Ishikawa (cell line): ENCODE measurements at regions not wholly inside any gene's neighbourhood (a gene's known extent, or its start where the extent isn't known, plus 50 kb on each side); places are given as distances from the start of the nearest gene placed in this dataset.

Experiments used
- CEBPB ChIP-seq: IDR thresholded peaks from 2 replicates; pipeline ENCODE4 v1.6.1; 2012
- CREB1 ChIP-seq: IDR thresholded peaks from 2 replicates; pipeline ENCODE4 v1.6.1; 2012; ENCODE audit warnings: low read depth
- EGR1 ChIP-seq: IDR thresholded peaks from 2 replicates; pipeline ENCODE4 v1.6.1; 2012
- EP300 ChIP-seq: IDR thresholded peaks from 2 replicates; pipeline ENCODE4 v1.6.1; 2012; ENCODE audit warnings: borderline replicate concordance
- FOXM1 ChIP-seq: IDR thresholded peaks from 2 replicates; pipeline ENCODE4 v1.6.1; 2012; ENCODE audit warnings: low read depth, borderline replicate concordance
- NFIC ChIP-seq: IDR thresholded peaks from 2 replicates; pipeline ENCODE4 v1.6.1; 2012
- RAD21 ChIP-seq: IDR thresholded peaks from 2 replicates; pipeline ENCODE4 v1.6.1; 2012; ENCODE audit warnings: low read depth
- TAF1 ChIP-seq: IDR thresholded peaks from 2 replicates; pipeline ENCODE4 v1.6.1; 2012; ENCODE audit warnings: low read depth, mild to moderate bottlenecking
- TCF12 ChIP-seq: IDR thresholded peaks from 2 replicates; pipeline ENCODE4 v1.6.1; 2012; ENCODE audit warnings: low read depth
- TEAD4 ChIP-seq: IDR thresholded peaks from 2 replicates; pipeline ENCODE4 v1.6.1; 2012
- USF1 ChIP-seq: IDR thresholded peaks from 2 replicates; pipeline ENCODE4 v1.6.1; 2012
- YY1 ChIP-seq: IDR thresholded peaks from 2 replicates; pipeline ENCODE4 v1.6.1; 2012; ENCODE audit warnings: low read depth
- ZBTB7A ChIP-seq: IDR thresholded peaks from 2 replicates; pipeline ENCODE4 v1.6.1; 2012; ENCODE audit warnings: low read depth
- TF ChIP-seq, protein P1 (sequence below): IDR thresholded peaks from 2 replicates; pipeline ENCODE4 v1.6.1; 2012
- TF ChIP-seq, protein P2 (sequence below): IDR thresholded peaks from 2 replicates; pipeline ENCODE4 v1.6.1; 2012; ENCODE audit warnings: low read depth, mild to moderate bottlenecking

DNA sequence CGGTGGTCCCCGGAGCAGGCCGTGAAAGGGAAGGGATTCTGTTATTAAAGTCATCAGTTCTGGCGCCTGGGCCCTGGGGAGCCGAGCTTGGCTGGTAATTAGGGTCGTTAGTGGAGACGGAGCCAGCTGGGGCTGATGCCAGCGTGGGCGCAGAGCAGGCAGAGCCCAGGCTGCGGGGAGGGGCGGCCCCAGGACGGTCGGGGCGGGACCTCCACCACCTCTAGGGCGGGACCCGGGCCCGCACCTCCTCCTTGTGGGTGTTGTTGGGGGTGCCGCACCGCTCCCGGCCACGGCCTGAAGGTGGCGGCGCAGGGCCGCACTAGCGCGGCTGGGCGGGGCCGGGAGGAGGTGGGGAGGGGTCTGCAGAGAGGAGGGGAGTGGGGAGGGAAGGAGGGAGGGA is 470.6 kb downstream of the PTPRU start:
- TF ChIP-seq RAD21 (peak; percentile 45; the same call in 1 of the 2 replicates), ZBTB7A (no peak)

DNA sequence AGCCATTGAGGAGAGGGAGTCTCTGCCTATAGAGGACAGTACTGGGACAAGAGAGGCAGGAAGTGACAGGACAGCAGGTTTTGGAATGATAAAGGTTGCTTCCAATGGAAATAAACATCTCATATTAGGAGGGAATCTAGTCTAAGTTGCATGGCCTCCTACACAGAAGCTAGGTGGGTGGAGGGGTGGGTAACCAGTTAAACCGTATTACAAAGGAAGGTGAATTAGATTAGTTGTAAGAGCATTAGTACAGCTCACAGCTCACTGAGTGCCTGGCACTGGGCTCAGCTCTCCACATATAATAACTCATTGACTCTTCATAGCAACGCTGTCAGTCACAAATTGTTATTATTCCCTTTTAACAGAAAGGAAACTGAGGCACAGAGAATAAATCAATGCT is 468.1 kb downstream of the PTPRU start:
- TF ChIP-seq TEAD4 (no peak), EP300 (no peak), CREB1 (no peak), NFIC (no peak), RAD21 (no peak), USF1 (no peak), YY1 (no peak), TAF1 (no peak)

DNA sequence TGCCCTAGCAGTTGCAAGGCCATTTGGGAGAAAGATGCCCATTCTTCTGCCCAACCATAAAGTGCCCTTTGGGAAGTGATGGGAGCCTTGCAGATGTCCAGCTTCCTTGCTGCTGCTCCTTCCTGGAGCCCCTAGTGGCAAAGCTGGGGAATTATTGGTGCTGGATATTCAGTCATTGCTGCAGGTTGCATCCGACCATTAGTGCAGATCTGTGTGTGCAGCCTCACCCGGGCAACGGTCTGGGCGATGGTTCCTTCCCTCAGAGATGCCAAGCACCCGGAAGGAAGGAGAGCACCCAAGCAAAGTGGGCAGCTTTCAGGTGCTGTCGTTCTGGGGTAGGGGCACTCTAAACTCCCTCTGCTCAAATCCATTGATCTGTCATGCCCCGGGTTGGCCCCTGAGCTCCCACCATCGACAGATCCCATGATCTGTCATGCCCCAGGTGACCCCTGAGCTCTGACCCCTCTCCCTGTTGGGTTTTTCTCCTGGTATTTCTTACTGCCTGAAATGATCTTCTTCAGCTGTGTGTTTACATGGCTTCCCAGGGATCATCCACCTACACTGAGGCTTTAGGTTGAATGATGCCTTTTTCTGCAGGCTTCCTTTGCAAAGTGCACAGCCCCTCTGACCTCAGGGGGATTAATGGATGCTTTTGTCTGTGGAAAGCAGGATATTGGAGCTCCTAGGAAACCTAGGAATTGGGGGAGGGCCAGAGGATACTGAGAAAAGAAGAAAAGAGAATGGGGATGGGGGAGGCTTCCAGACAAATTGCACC is 467.5 kb downstream of the PTPRU start:
- TF ChIP-seq, protein P1, sequence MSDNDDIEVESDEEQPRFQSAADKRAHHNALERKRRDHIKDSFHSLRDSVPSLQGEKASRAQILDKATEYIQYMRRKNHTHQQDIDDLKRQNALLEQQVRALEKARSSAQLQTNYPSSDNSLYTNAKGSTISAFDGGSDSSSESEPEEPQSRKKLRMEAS = no peak
- TF ChIP-seq YY1 (no peak), NFIC (no peak), TAF1 (no peak), RAD21 (peak; percentile 48; the same call in 1 of the 2 replicates), FOXM1 (no peak)
- TF ChIP-seq, protein P2, sequence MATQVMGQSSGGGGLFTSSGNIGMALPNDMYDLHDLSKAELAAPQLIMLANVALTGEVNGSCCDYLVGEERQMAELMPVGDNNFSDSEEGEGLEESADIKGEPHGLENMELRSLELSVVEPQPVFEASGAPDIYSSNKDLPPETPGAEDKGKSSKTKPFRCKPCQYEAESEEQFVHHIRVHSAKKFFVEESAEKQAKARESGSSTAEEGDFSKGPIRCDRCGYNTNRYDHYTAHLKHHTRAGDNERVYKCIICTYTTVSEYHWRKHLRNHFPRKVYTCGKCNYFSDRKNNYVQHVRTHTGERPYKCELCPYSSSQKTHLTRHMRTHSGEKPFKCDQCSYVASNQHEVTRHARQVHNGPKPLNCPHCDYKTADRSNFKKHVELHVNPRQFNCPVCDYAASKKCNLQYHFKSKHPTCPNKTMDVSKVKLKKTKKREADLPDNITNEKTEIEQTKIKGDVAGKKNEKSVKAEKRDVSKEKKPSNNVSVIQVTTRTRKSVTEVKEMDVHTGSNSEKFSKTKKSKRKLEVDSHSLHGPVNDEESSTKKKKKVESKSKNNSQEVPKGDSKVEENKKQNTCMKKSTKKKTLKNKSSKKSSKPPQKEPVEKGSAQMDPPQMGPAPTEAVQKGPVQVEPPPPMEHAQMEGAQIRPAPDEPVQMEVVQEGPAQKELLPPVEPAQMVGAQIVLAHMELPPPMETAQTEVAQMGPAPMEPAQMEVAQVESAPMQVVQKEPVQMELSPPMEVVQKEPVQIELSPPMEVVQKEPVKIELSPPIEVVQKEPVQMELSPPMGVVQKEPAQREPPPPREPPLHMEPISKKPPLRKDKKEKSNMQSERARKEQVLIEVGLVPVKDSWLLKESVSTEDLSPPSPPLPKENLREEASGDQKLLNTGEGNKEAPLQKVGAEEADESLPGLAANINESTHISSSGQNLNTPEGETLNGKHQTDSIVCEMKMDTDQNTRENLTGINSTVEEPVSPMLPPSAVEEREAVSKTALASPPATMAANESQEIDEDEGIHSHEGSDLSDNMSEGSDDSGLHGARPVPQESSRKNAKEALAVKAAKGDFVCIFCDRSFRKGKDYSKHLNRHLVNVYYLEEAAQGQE = no peak

GRCh38 chr1:29700491-29700890 is 464.2 kb downstream of the PTPRU start:
- TF ChIP-seq CREB1 (no peak), NFIC (no peak), TCF12 (no peak), TAF1 (no peak), FOXM1 (no peak), EGR1 (no peak), YY1 (no peak), RAD21 (no peak), TEAD4 (no peak), CEBPB (no peak), USF1 (no peak), EP300 (no peak), ZBTB7A (no peak)
- TF ChIP-seq, protein P1 = no peak
- TF ChIP-seq, protein P2 = no peak

- no peak for TF ChIP-seq TEAD4
- TF ChIP-seq NFIC = no peak
- no peak for TF ChIP-seq TCF12
- TF ChIP-seq YY1 = no peak
- TF ChIP-seq USF1 = no peak
- TF ChIP-seq, protein P1 = no peak
- no peak for TF ChIP-seq RAD21
- no peak for TF ChIP-seq CEBPB
- TF ChIP-seq TAF1 = no peak
- no peak for TF ChIP-seq CREB1
- no peak for TF ChIP-seq EGR1
- TF ChIP-seq, protein P2 = no peak
- TF ChIP-seq EP300 = no peak
- TF ChIP-seq FOXM1 = no peak
- no peak for TF ChIP-seq ZBTB7A
These were observed 462.3 kb downstream of the PTPRU start for GRCh38 chr1:29698626-29699025.
